ENCODE measurements at regions not wholly inside any gene's neighbourhood (a gene's known extent, or its start where the extent isn't known, plus 50 kb on each side); places are given as distances from the start of the nearest gene placed in this dataset.

DNA sequence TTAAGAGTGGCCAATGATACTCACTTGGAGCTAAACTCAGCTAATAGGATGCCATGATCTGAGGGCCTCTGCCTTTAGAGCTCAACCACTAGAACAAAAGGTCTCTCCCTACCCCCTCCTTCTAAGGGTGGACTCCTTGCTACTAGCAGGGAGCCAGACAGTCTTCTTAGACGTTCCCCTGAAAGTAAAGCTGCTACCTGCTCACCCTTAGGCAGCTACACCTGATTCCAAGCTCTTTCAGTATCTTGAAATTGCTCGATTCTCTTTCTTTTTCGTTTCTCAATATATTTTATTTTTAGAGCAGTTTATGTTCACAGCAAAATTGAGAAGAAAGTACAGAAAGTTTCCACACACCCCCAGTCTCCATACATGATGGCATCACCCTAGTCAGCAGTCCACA lies 112.6 kb upstream of the KCNJ15 start:
- TF ChIP-seq, protein P1, sequence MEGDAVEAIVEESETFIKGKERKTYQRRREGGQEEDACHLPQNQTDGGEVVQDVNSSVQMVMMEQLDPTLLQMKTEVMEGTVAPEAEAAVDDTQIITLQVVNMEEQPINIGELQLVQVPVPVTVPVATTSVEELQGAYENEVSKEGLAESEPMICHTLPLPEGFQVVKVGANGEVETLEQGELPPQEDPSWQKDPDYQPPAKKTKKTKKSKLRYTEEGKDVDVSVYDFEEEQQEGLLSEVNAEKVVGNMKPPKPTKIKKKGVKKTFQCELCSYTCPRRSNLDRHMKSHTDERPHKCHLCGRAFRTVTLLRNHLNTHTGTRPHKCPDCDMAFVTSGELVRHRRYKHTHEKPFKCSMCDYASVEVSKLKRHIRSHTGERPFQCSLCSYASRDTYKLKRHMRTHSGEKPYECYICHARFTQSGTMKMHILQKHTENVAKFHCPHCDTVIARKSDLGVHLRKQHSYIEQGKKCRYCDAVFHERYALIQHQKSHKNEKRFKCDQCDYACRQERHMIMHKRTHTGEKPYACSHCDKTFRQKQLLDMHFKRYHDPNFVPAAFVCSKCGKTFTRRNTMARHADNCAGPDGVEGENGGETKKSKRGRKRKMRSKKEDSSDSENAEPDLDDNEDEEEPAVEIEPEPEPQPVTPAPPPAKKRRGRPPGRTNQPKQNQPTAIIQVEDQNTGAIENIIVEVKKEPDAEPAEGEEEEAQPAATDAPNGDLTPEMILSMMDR (IDR thresholded peaks at IDR 0.05): no peak
- Histone ChIP-seq H3K36me3 (ENCODE audit: low read depth) (no peaks in the 10 kb centered on the region), H3K4me3 (no peak overlapping the region), H3K4me1 (ENCODE audit: low read depth) (no peaks in the 10 kb centered on the region), H3K9me3 (no peaks in the 10 kb centered on the region)
- no peak for DNase-seq
- no peak for ATAC-seq
- intact Hi-C loops (cut with DNase I, micrococcal nuclease): no loop called here

DNA sequence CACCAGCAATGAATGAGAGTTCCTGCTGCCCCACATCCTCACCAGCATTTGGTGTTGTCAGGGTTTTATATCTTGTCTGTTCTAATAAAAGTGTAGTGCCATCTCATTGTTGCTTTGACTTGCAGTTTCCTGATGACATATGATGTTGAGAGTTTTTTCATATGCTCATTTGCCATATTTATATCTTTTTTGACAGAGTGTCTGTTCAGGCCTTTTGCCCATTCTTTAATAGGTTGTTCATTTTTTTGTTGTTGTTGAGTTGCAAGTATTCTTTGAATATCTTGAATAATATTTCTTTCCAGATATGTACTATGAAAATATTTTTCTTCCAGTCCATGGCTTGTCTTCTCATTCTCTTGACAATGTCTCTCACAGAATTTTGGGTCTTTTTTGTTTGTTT lies 111.7 kb upstream of the KCNJ15 start:
- ATAC-seq (no peak), DNase-seq (no peak)
- intact Hi-C loops (cut with DNase I, micrococcal nuclease): no loop called here
- Histone ChIP-seq H3K4me3 (no peak overlapping the region), H3K9me3 (no peaks in the 10 kb centered on the region), H3K4me1 (ENCODE audit: low read depth) (no peaks in the 10 kb centered on the region), H3K36me3 (ENCODE audit: low read depth) (no peaks in the 10 kb centered on the region)
- TF ChIP-seq, protein P1 (IDR thresholded peaks at IDR 0.05): no peak

DNA sequence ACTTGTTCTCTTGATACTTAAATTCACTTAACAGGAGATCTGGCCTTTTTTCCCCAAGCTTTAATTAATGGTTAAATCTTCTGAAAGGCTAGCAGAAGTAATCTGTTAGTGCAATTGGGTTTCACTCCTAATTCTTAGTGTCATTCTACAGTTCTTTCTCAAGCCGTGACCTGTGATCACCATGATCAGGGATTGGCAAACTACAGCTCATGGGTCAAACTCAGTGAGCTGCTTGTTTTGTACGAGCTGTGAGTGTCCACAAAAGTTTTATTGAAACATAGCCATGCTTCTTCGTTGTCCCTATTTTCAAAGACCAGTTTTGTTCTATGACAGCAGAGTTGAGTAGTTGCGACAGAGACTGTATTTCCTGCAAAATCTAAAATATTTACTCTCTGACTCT lies 109.4 kb upstream of the KCNJ15 start:
- TF ChIP-seq, protein P1 (IDR thresholded peaks at IDR 0.05): no peak
- Histone ChIP-seq H3K4me3 (no peak overlapping the region), H3K9me3 (no peaks in the 10 kb centered on the region), H3K36me3 (ENCODE audit: low read depth) (no peaks in the 10 kb centered on the region), H3K4me1 (ENCODE audit: low read depth) (no peaks in the 10 kb centered on the region)
- intact Hi-C loops (cut with DNase I, micrococcal nuclease): no loop called here
- no peak for DNase-seq
- ATAC-seq: no peak

DNA sequence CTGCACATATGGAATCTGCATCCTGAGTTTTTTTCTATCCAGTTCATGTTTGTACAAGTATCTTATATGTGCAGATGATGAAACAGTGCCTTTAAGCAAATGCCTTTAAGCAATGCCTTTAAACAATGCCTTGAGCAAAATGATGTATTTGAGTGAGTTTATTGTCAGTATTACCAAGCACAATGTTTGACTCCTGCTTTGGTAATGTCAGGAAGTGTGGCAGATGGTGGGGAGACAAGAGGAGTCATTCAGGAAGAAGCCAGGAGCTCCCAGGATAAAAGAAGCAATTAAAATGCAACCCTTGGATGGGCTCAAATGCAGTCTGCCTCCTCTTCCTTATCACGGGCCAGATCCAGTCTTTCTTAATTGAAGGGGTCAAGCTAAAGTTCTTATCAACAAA lies 108.7 kb upstream of the KCNJ15 start:
- intact Hi-C loops (cut with DNase I, micrococcal nuclease): no loop called here
- Histone ChIP-seq H3K9me3 (no peaks in the 10 kb centered on the region), H3K36me3 (ENCODE audit: low read depth) (no peaks in the 10 kb centered on the region), H3K4me1 (ENCODE audit: low read depth) (no peaks in the 10 kb centered on the region), H3K4me3 (no peak overlapping the region)
- TF ChIP-seq, protein P1 (IDR thresholded peaks at IDR 0.05): no peak
- no peak for DNase-seq
- no peak for ATAC-seq

DNA sequence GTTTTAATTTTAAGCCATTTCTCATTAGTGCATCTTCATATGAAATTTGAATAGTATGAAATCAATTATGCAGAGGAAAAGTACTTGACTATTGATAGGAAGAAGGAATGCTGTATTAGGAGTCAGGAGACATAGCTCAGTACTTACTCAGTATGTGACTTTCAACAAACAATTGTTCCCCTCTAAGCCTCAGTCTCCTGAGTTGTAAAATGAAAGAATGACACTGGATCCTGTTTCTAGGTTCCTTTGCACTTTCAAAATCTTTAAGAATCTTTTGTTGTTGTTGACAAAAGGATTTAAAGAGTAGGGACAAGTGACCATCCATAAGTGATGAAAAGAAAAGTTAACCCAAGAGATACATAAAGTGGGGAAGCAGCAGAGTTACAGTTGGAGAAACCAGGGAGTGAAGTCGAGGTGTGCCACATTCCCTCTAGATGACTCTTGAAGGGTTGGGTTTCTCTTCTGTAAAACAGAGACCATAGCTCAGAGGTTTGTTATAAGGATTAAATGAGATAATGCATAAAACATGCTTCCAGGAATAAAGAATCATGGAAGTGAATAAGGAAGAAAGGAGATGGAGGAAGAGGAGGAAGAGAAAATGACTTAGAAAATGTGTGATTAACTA lies 105.7 kb upstream of the KCNJ15 start:
- H3K36me3 ChIP-seq (ENCODE audit: low read depth): no peaks in the 10 kb centered on the region
- no peaks in the 10 kb centered on the region for H3K9me3 ChIP-seq
- intact Hi-C loops (cut with DNase I, micrococcal nuclease): no loop called here
- no peak for ATAC-seq
- no peak overlapping the region for H3K4me3 ChIP-seq
- no peaks in the 10 kb centered on the region for H3K4me1 ChIP-seq (ENCODE audit: low read depth)
- TF ChIP-seq, protein P1 (IDR thresholded peaks at IDR 0.05): no peak
- DNase-seq: no peak

DNA sequence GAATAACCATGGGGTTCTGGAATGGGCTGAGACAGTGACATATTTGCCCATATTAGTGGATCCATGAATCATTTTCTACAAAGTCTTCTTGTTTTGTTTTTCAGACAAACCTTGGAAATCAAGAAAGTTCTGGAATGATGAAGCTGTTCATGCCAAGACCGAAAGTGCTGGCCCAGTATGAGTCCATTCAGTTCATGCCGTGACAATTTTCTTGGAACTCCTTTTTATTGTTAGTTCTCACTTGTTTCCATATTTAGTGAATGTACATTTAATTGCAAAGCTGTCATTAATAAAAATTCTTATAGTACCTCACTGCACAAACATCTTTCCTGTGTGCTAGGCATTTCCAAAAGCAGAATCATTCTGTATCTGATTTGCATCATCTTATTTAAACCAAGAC lies 100.6 kb upstream of the KCNJ15 start:
- Histone ChIP-seq H3K9me3 (no peaks in the 10 kb centered on the region), H3K4me1 (ENCODE audit: low read depth) (no peaks in the 10 kb centered on the region), H3K36me3 (ENCODE audit: low read depth) (no peaks in the 10 kb centered on the region), H3K4me3 (no peak overlapping the region)
- TF ChIP-seq, protein P1 (IDR thresholded peaks at IDR 0.05): no peak
- no peak for ATAC-seq
- intact Hi-C loops (cut with DNase I, micrococcal nuclease): no loop called here
- DNase-seq: no peak

All from mucosa of descending colon (tissue), 3 donors.